Naive B cell (primary cell): ENCODE measurements at regions not wholly inside any gene's neighbourhood (a gene's known extent, or its start where the extent isn't known, plus 50 kb on each side); places are given as distances from the start of the nearest gene placed in this dataset.

ENCODE experiments used
- ATAC-seq, 2 donors: fragments of 150-1000 bp; cut with Tn5 transposase; 2 replicates each; pipeline ENCODE4 v1.10.0; 2021; ENCODE audit warnings: low read depth in 2 of 2, mild to moderate bottlenecking in 2 of 2, moderate library complexity in 2 of 2
- DNase-seq: peaks from one replicate; pipeline ENCODE4 v3.0.0; 2022
- H3K27ac Mint-ChIP-seq, 6 donors: one replicate each; pipeline ENCODE4 v1.8.0; 2020 to 2022; ENCODE audit warnings: mild to moderate bottlenecking in 6 of 6, mixed read lengths in 6 of 6, moderate library complexity in 5 of 6, inconsistent platforms in 2 of 6
- H3K27me3 Mint-ChIP-seq, 3 donors: one replicate each; pipeline ENCODE4 v1.8.0; 2021 to 2022; ENCODE audit warnings: mixed read lengths in 3 of 3, mild to moderate bottlenecking in 1 of 3
- H3K36me3 Mint-ChIP-seq, 2 donors: one replicate each; pipeline ENCODE4 v1.8.0; 2020 to 2022; ENCODE audit warnings: mixed read lengths in 2 of 2, inconsistent platforms in 1 of 2, mild to moderate bottlenecking in 1 of 2
- H3K4me1 Mint-ChIP-seq, 3 donors: one replicate each; pipeline ENCODE4 v1.8.0; 2020 to 2022; ENCODE audit warnings: mixed read lengths in 3 of 3, inconsistent platforms in 1 of 3, mild to moderate bottlenecking in 1 of 3, moderate library complexity in 1 of 3
- H3K4me3 Mint-ChIP-seq, 8 donors: one replicate each; pipeline ENCODE4 v1.8.0; 2020 to 2022; ENCODE audit warnings: mild to moderate bottlenecking in 8 of 8, mixed read lengths in 8 of 8, moderate library complexity in 8 of 8, inconsistent platforms in 2 of 8
- H3K9me3 Mint-ChIP-seq, 7 donors: one replicate each; pipeline ENCODE4 v1.8.0; 2020 to 2022; ENCODE audit warnings: mixed read lengths in 7 of 7, mild to moderate bottlenecking in 5 of 7, inconsistent platforms in 2 of 7, moderate library complexity in 1 of 7

DNA sequence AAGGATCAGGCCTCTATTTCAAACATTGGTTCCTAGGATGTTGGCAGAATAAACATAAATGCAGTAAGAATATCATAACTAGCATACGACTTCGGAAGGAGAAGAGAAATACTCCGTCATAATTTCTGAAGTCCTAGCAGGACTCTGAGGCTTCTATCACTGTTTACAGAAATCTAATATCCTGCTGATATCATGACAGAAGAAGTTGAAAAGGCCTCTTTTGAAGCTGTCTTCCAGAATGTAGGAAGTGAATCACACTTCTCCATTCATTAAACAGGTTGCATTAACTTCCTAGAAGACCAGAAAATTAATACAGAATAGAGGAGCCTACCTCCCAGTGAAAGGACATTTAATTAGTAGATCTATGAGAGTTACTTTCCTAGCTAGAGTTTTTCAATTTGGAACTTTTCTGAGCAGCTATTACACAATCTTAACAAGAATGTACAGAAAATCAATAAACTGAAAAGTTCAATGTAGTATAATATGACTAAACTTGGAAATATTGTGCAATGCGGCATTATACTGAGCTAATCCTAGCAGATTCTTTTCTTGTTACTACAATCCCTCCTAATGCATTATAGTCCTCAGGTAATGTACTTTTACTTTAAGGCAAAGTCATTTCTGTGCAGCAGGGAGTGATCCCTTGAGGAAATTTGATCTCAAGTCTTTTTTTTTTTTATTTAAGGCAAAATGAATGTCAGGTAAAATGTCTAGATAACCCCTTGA is 622.6 kb upstream of the CELF2 start:
- ATAC-seq, result no peak
- Mint-ChIP-seq H3K36me3 (no peaks in the 10 kb centered on the region), H3K9me3 (peaks cover 0 to 6% (median 0%) of the 10 kb centered on the region in 7 donors), H3K4me3 (no peak overlapping the region), H3K27ac (no peak overlapping the region), H3K27me3 (no peaks in the 10 kb centered on the region), H3K4me1 (no peaks in the 10 kb centered on the region)
- no peak for DNase-seq

DNA sequence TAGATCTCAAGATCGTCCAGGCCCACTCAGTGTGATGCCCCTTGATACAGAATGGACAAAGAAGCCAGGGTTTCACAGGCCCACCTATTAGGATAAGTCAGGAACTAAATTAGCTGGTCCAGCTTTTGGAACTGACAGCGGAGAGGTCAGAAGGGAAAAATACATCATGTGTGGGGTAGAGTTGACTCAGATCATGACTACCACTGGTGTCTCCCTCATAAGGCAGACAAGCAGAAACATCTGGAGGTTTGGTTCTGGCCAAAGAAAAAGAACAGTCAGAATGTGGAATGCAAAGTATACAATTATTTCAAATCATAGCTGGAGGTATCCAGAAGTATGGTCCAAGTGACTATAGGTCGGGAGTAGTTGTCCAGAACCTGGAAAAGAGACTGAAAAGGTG is 621.1 kb upstream of the CELF2 start:
- Mint-ChIP-seq H3K4me1 (no peaks in the 10 kb centered on the region), H3K27ac (no peak overlapping the region), H3K9me3 (peaks cover 0 to 6% (median 0%) of the 10 kb centered on the region in 7 donors), H3K36me3 (no peaks in the 10 kb centered on the region), H3K27me3 (no peaks in the 10 kb centered on the region), H3K4me3 (no peak overlapping the region)
- ATAC-seq (no peak), DNase-seq (no peak)

DNA sequence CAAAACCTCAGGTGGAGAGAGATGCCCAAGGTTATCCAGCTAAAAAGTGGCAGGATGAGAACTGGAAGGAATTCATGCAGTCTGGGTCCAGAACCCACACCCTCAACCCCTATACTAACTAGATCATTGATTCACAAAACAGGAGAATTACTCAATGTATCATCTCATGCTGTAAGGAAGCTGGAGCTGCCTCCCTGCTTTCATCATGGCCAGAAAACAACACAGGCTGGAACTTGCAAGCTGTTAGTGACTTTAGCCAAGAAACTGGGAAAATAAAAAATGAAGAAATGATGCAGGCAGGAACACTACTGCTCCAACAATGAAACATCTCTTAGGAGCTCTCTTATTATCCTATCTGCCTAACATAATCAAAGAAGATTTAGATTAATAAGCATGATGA is 619.8 kb upstream of the CELF2 start:
- H3K4me1 Mint-ChIP-seq, result no peaks in the 10 kb centered on the region
- peaks cover 0 to 11% (median 0%) of the 10 kb centered on the region in 7 donors for H3K9me3 Mint-ChIP-seq
- no peaks in the 10 kb centered on the region for H3K27me3 Mint-ChIP-seq
- no peak overlapping the region for H3K27ac Mint-ChIP-seq
- no peaks in the 10 kb centered on the region for H3K36me3 Mint-ChIP-seq
- no peak for DNase-seq
- no peak for ATAC-seq
- no peak overlapping the region for H3K4me3 Mint-ChIP-seq

DNA sequence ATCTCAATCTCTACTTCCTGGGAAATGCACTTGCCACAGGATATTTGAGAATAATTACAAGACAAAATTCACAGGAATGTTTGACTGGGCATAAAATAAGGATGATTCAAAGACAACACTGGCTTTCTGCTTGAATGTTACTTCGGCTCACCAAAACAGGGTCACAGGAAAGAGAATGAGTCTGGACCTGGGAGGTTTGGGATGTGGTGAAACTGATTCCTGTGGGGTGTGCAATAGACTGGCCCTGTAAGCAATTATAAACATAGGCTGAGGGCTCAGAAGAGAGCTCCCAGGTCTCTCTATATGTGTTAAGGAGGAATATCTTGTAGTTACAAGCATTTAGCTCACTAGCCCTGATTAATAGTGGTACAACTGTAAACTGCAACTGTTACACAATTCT is 613.9 kb upstream of the CELF2 start:
- no peaks in the 10 kb centered on the region for H3K36me3 Mint-ChIP-seq
- no peak for ATAC-seq
- no peaks in the 10 kb centered on the region for H3K4me1 Mint-ChIP-seq
- no peak for DNase-seq
- H3K9me3 Mint-ChIP-seq, result peaks cover 0 to 9% (median 1%) of the 10 kb centered on the region in 7 donors
- H3K4me3 Mint-ChIP-seq, result no peak overlapping the region
- no peak overlapping the region for H3K27ac Mint-ChIP-seq
- no peaks in the 10 kb centered on the region for H3K27me3 Mint-ChIP-seq

DNA sequence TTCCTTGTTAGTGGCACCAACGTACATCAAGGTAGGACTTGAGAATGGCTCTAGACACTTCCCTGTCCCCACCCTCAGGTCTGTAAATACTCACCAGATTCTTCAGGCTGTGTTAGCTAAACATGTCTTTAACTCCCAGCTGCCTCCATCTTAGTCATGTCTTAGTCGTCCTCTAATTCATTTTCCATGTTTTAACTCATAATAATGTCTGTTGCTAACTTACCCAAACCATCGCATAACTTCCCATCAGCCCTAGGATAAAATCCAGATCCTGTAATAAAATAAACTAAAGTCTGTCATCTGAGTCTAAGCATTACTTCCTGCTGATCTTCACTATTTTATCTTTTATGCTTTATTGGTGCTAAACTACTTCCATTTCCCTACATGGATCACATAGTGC is 600.0 kb upstream of the CELF2 start:
- H3K36me3 Mint-ChIP-seq, result no peaks in the 10 kb centered on the region
- no peak overlapping the region for H3K27ac Mint-ChIP-seq
- H3K9me3 Mint-ChIP-seq, result peaks cover 0 to 4% (median 0%) of the 10 kb centered on the region in 7 donors
- ATAC-seq (no peak), DNase-seq (no peak)
- H3K4me3 Mint-ChIP-seq, result no peak overlapping the region
- peaks cover 0 to 6% (median 4%) of the 10 kb centered on the region in 3 donors for H3K4me1 Mint-ChIP-seq
- H3K27me3 Mint-ChIP-seq, result no peaks in the 10 kb centered on the region

DNA sequence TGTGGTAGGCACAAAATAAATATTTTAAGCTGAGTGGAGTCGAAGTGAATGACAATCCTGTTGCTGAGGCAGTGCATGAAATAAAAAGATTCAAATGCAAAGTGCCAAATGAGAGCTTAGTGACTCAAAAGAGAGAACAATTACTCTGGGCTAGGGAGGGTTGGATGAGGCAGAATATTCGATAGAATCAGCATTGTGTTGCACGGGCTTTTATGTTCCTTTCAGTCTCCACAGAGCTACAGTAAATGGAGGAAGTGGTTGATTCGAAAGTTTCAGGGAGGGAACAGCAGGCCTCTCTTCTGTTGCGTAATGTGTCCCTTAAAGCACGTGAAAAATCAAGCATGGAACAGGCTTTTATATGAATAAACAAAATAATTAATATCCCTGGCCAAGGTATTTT is 599.3 kb upstream of the CELF2 start:
- DNase-seq, result no peak
- H3K4me3 Mint-ChIP-seq, result no peak overlapping the region
- H3K27ac Mint-ChIP-seq, result no peak overlapping the region
- no peaks in the 10 kb centered on the region for H3K36me3 Mint-ChIP-seq
- no peak for ATAC-seq
- no peaks in the 10 kb centered on the region for H3K27me3 Mint-ChIP-seq
- H3K4me1 Mint-ChIP-seq, result peaks cover 0 to 6% (median 4%) of the 10 kb centered on the region in 3 donors
- H3K9me3 Mint-ChIP-seq, result peaks cover 0 to 4% (median 0%) of the 10 kb centered on the region in 7 donors

DNA sequence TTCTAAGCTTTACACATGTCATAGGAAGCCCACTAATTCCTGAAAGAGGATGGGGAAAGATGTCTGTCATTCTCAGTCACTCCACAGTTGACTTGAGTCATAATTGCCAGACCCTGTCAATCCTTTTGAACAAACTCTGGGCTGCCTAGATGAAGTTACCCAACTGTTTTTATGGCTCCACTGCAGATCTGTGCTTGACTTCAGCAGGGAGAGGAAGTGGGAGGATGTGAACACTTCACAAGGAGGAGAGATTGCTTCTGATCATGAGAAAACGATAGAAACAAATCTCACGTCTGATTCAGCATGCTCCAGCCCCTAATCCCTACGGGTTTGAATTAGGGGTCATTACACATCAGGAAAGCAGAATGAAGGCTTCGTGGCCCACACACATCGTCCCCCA is 596.6 kb upstream of the CELF2 start:
- peaks cover 0 to 4% (median 0%) of the 10 kb centered on the region in 7 donors for H3K9me3 Mint-ChIP-seq
- no peak overlapping the region for H3K27ac Mint-ChIP-seq
- no peaks in the 10 kb centered on the region for H3K27me3 Mint-ChIP-seq
- ATAC-seq (no peak), DNase-seq (no peak)
- peaks cover 0 to 6% (median 4%) of the 10 kb centered on the region in 3 donors for H3K4me1 Mint-ChIP-seq
- no peaks in the 10 kb centered on the region for H3K36me3 Mint-ChIP-seq
- H3K4me3 Mint-ChIP-seq, result no peak overlapping the region

DNA sequence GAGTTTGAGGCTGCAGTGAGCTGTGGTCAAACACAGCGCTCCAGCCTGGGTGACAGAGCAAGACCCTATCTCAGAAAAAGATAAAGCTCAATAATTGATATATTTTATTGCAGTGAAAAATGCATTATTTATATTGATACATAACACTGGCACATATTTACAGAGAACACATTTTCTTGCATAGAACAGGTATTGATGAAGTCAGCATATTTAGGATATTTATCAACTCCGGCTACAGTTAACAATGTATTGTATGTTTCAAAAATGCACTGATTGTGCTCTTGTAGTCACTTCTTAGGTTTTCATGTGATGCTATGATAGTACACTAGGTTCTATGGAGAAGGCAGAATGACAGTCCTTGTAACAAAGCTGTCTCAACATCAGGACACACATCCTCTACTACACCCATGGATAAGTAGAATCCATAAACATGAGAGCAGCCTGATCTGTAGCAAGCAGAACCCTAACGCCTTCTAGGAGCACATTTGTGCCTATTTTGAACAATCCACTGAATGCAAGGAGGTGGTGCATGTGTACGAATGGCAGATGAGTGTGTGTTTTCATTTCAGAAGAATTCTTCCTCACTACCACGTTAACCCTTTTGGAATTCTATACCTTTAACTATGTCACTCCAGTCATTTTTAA is 586.1 kb upstream of the CELF2 start:
- no peaks in the 10 kb centered on the region for H3K36me3 Mint-ChIP-seq
- H3K9me3 Mint-ChIP-seq, result peaks cover 0 to 22% (median 5%) of the 10 kb centered on the region in 7 donors
- no peak overlapping the region for H3K27ac Mint-ChIP-seq
- DNase-seq, result no peak
- no peak for ATAC-seq
- H3K27me3 Mint-ChIP-seq, result peaks cover 0 to 4% (median 0%) of the 10 kb centered on the region in 3 donors
- no peak overlapping the region for H3K4me3 Mint-ChIP-seq
- no peaks in the 10 kb centered on the region for H3K4me1 Mint-ChIP-seq

DNA sequence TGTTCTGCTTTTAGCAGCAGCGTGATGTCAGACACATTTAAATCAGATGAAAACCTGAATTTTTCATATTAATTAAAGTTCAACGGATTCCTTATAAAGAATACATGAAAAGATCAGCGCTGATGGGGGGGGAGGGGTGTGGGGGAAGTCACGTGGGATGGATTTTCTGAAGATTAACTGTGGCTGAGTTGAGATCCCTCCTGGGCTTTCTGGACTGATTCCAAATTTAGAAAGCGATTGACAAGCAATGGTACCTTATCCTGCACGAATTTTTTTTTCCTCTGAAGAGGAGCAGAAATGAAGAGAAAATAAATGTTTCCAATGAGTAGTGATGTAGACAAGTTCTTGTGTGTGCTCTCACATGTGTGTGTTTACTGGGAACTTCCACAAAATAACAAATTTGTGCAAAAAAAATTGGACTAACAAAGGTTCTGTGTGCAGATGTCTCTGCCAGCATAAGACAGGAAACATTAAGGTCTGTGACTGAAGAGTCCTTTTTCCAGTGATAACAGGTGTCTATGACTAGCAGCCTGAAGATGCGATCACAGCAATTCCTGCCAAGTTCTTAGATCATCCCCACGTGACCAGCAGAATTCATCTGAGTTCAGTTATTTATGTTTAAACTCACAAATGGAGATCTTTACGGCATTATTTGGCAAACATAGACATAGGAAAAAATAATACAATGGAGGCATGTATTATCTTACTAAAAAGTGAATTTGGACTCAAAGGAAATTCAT is 585.2 kb upstream of the CELF2 start:
- Mint-ChIP-seq H3K4me1 (no peaks in the 10 kb centered on the region), H3K27ac (no peak overlapping the region), H3K36me3 (no peaks in the 10 kb centered on the region), H3K9me3 (peaks cover 0 to 22% (median 5%) of the 10 kb centered on the region in 7 donors), H3K4me3 (no peak overlapping the region), H3K27me3 (peaks cover 0 to 4% (median 0%) of the 10 kb centered on the region in 3 donors)
- DNase-seq, result no peak
- ATAC-seq, result no peak

DNA sequence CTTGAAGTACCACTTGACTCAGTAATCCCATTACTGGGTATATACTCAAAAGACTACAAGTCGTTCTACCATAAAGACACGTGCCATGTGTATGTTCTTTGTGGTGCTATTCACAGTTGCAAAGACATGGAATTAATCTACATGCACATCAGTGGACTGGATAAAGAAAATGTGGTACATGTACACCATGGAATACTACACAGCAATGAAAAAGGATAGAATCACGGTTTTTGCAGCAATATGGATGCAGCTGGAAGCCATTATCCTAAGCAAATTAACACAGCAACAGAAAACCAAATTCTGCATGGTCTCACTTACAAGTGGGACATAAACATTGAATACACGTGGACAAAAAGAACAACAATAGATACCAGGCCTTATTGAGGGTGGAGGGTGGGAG is 583.4 kb upstream of the CELF2 start:
- ATAC-seq, result no peak
- DNase-seq, result no peak
- peaks cover 0 to 4% (median 0%) of the 10 kb centered on the region in 3 donors for H3K27me3 Mint-ChIP-seq
- H3K36me3 Mint-ChIP-seq, result no peaks in the 10 kb centered on the region
- H3K4me1 Mint-ChIP-seq, result no peaks in the 10 kb centered on the region
- H3K4me3 Mint-ChIP-seq, result no peak overlapping the region
- H3K9me3 Mint-ChIP-seq, result peaks cover 1 to 22% (median 5%) of the 10 kb centered on the region in 7 donors
- H3K27ac Mint-ChIP-seq, result no peak overlapping the region

DNA sequence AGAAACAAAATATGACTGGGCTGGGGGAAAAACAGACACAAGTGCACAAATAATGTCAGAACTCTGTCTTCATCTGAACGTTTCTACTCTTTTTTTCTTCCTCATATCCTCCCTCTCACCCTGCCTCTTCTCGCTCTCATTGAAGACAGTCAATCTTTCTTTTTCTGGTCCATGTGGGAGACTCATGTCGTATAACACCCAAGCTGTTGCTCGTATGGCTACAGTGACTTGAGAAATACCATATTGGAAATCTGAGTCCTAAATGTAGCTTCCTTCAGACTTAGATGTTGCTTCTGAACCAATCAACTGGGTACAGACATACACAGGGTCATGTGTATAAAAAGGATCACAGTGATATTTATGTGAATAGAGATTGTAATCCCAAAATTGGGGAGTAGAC is 579.8 kb upstream of the CELF2 start:
- H3K4me1 Mint-ChIP-seq, result no peaks in the 10 kb centered on the region
- H3K27me3 Mint-ChIP-seq, result no peaks in the 10 kb centered on the region
- no peak for DNase-seq
- H3K4me3 Mint-ChIP-seq, result no peak overlapping the region
- peaks cover 1 to 22% (median 5%) of the 10 kb centered on the region in 7 donors for H3K9me3 Mint-ChIP-seq
- H3K36me3 Mint-ChIP-seq, result no peaks in the 10 kb centered on the region
- ATAC-seq, result no peak
- no peak overlapping the region for H3K27ac Mint-ChIP-seq

DNA sequence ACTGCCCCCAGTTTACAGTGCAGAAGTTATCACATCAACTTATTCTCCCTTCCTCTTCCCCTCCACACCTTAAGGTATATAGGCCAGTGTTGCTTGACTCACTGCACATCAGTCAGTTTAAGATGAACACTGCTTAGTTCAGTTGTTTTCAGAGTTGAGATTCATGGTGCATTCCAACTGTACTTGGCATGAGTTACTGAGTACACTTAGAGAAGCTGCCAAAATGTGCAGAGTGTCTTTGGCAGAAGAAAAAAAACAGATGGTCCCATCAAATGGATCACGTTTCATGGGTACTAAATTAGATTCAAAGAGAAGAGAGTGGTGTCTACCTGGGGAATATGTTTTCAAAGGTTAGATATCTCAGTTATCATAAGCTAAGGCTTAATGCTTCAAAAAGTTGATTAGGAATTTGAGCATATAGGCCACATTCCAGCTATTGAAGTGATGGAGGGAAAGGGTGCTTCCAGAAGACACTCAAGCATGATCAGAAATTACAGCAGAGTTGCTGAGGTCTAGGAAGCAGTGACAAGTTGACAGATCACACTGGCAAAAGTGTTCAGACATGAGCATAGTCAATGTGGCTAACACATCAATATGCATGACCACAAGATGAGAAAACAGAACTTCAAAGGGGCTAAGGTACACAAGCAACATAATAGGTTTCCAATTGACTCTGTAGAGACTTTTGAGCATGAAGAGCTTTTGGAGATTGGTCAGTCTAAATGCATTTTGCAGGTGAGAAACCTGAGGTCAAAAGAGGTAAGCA is 579.2 kb upstream of the CELF2 start:
- no peak overlapping the region for H3K27ac Mint-ChIP-seq
- H3K9me3 Mint-ChIP-seq, result peaks cover 1 to 21% (median 5%) of the 10 kb centered on the region in 7 donors
- no peaks in the 10 kb centered on the region for H3K36me3 Mint-ChIP-seq
- ATAC-seq (no peak), DNase-seq (no peak)
- no peaks in the 10 kb centered on the region for H3K4me1 Mint-ChIP-seq
- H3K27me3 Mint-ChIP-seq, result no peaks in the 10 kb centered on the region
- H3K4me3 Mint-ChIP-seq, result no peak overlapping the region

DNA sequence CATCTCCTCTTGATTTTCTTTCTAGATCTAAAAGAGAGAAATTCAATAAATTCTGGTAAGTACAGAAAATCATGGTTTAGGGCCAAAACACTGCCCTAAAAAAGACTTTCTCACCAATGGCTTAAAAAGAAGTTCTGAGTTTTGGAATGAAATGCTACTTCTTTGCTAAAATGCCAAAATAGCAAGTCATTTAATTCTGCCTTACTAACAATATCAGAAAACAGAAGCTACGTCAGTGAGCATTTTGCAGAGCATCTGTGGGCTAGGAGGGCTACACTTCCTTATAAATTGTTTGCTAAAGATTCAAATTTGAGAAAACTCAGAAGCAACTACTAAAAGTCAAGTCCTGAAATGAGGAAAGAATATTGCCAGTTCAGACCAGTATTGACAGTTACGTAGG is 560.8 kb upstream of the CELF2 start:
- H3K4me1 Mint-ChIP-seq, result no peaks in the 10 kb centered on the region
- H3K36me3 Mint-ChIP-seq, result no peaks in the 10 kb centered on the region
- peaks cover 4 to 6% (median 5%) of the 10 kb centered on the region in 7 donors for H3K9me3 Mint-ChIP-seq
- H3K27me3 Mint-ChIP-seq, result peaks cover 0 to 7% (median 4%) of the 10 kb centered on the region in 3 donors
- no peak overlapping the region for H3K27ac Mint-ChIP-seq
- ATAC-seq, result no peak
- no peak overlapping the region for H3K4me3 Mint-ChIP-seq
- no peak for DNase-seq
